ENCODE measurements at regions not wholly inside any gene's neighbourhood (a gene's known extent, or its start where the extent isn't known, plus 50 kb on each side); places are given as distances from the start of the nearest gene placed in this dataset.

DNA sequence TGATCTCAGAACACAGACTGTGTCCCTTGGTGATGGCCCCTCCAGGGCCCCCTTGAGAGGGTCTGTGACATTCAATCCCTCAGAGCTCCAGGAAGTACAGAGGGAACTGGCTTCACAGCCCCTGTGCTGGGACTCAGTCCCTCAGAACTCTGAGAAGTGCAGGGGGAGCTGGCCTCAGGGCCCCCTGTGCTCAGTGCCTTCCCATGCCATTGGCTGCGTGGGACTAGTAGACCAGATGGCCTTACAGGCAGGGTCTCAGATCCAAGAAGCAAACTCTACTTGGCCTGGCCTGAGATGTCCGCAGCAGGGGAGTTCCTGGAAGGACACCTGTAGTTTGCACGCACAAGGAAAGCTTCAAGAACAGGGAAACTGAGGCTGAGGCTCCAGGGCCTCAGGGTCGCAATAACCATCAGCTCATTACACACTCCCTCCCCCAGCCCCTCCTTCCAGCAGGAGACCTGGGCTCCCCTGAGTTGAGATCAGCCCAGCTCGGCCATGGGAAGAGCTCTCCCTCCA, 138.4 kb downstream of the BRD1 start:
- no peak for TF ChIP-seq EZH2 (IDR thresholded peaks at IDR 0.05; ENCODE audit: borderline replicate concordance, insufficient read depth, low read depth, low read length, poor library complexity, severe bottlenecking)
- TF ChIP-seq, protein P1, sequence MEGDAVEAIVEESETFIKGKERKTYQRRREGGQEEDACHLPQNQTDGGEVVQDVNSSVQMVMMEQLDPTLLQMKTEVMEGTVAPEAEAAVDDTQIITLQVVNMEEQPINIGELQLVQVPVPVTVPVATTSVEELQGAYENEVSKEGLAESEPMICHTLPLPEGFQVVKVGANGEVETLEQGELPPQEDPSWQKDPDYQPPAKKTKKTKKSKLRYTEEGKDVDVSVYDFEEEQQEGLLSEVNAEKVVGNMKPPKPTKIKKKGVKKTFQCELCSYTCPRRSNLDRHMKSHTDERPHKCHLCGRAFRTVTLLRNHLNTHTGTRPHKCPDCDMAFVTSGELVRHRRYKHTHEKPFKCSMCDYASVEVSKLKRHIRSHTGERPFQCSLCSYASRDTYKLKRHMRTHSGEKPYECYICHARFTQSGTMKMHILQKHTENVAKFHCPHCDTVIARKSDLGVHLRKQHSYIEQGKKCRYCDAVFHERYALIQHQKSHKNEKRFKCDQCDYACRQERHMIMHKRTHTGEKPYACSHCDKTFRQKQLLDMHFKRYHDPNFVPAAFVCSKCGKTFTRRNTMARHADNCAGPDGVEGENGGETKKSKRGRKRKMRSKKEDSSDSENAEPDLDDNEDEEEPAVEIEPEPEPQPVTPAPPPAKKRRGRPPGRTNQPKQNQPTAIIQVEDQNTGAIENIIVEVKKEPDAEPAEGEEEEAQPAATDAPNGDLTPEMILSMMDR (IDR thresholded peaks at IDR 0.05): no peak
- no peaks in the 10 kb centered on the region for H3K4me1 ChIP-seq (ENCODE audit: control insufficient read depth in 2 of 2, insufficient read depth in 2 of 2, low read length in 2 of 2)
- no peaks in the 10 kb centered on the region for H4K20me1 ChIP-seq (ENCODE audit: control insufficient read depth, insufficient read depth, low read length, poor library complexity, severe bottlenecking)
- no peaks in the 10 kb centered on the region for H3K79me2 ChIP-seq (ENCODE audit: control insufficient read depth, insufficient read depth, low read length)
- 92% methylated on average over 5 of the region's 5 CpGs for WGBS (ENCODE audit: insufficient coverage)
- intact Hi-C loops (cut with micrococcal nuclease): no loop called here
- H3K9ac ChIP-seq (ENCODE audit: low read length): no peak overlapping the region
- peaks cover 0 to 13% (median 0%) of the 10 kb centered on the region in 3 donors for H3K9me3 ChIP-seq (ENCODE audit: control extremely low read depth in 1 of 3, control insufficient read depth in 2 of 3, insufficient read depth in 1 of 3, low read length in 2 of 3)
- no peak overlapping the region for H2AFZ ChIP-seq (ENCODE audit: insufficient read depth, low read depth, low read length, poor library complexity, severe bottlenecking)
- H3K4me3 ChIP-seq (ENCODE audit: control extremely low read depth in 1 of 5, extremely low read depth in 1 of 5, insufficient read depth in 1 of 5, low read depth in 2 of 5, low read length in 4 of 5): no peak overlapping the region
- no peak for DNase-seq
- Mint-ChIP-seq H3K4me1 (no peaks in the 10 kb centered on the region), H3K27me3 (peaks cover 26% of the 10 kb centered on the region), H3K4me3 (no peak overlapping the region), H3K9me3 (ENCODE audit: insufficient read depth) (peaks cover 2% of the 10 kb centered on the region), H3K27ac (no peak overlapping the region)
- H3K36me3 ChIP-seq (replicated peaks in 1 of 2; ENCODE audit: control extremely low read depth in 1 of 2, control insufficient read depth in 1 of 2, extremely low read depth in 1 of 2, insufficient read depth in 2 of 2, low read length in 1 of 2): no peaks in the 10 kb centered on the region
- CTCF ChIA-PET: no interaction called here
- POLR2A ChIA-PET: no interaction called here
- no peak overlapping the region for H3K27ac ChIP-seq (ENCODE audit: low read length in 2 of 2)
- no peak for ATAC-seq (ENCODE audit: low read depth)
- no peak overlapping the region for H3K4me2 ChIP-seq (replicated peaks; ENCODE audit: low read depth, low read length, poor library complexity, severe bottlenecking)
- peaks cover 0 to 15% (median 0%) of the 10 kb centered on the region in 4 experiments for H3K27me3 ChIP-seq (replicated peaks in 1 of 4; ENCODE audit: control extremely low read depth in 1 of 4, control insufficient read depth in 3 of 4, insufficient read depth in 4 of 4, low read length in 3 of 4)

DNA sequence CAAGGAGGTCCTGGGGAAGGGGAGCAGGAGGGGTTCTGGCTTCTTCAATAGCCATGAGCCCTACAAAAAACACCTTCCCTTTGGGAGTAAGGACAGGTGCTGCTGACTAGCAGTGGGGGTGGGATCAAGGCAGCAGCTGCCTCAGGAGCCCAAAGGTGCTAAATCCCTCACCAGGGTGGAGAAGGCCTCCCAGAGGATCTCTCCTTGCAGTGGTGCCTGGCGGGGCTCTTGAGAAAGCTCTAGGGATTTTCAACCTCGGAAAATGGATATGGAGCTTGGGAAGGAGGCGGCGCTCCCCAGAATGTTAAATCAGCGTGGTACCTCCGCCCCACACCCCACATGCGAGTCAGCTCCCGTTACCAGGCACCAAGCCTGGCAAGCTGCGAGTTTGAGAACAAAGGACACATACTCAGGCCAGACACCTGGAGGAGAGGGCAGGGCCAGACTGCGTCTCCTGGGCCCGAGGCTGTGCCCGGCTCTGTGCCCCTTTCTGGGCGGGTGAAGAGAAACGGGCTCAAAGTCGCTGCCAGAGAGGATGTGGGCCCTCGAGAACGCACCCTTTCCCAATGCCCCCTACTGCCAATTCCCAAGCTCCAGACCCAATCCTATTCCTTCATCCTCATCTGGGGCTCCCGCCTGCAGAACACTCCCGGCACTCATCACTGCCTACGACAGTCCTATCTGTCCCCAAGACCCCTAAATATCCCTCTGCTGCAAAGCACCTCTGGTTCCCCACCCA, 139.0 kb downstream of the BRD1 start:
- peaks cover 0 to 13% (median 0%) of the 10 kb centered on the region in 3 donors for H3K9me3 ChIP-seq (ENCODE audit: control extremely low read depth in 1 of 3, control insufficient read depth in 2 of 3, insufficient read depth in 1 of 3, low read length in 2 of 3)
- no peak overlapping the region for H3K9ac ChIP-seq (ENCODE audit: low read length)
- ChIA-PET POLR2A (no interaction called here), CTCF (no interaction called here)
- no peak overlapping the region for H2AFZ ChIP-seq (ENCODE audit: insufficient read depth, low read depth, low read length, poor library complexity, severe bottlenecking)
- H3K4me3 ChIP-seq (ENCODE audit: control extremely low read depth in 1 of 5, extremely low read depth in 1 of 5, insufficient read depth in 1 of 5, low read depth in 2 of 5, low read length in 4 of 5): no peak overlapping the region
- H3K27ac ChIP-seq (ENCODE audit: low read length in 2 of 2): no peak overlapping the region
- H3K27me3 Mint-ChIP-seq: peaks cover 29% of the 10 kb centered on the region
- intact Hi-C loops (cut with micrococcal nuclease): no loop called here
- no peaks in the 10 kb centered on the region for H3K79me2 ChIP-seq (ENCODE audit: control insufficient read depth, insufficient read depth, low read length)
- peaks cover 2% of the 10 kb centered on the region for H3K9me3 Mint-ChIP-seq (ENCODE audit: insufficient read depth)
- no peaks in the 10 kb centered on the region for H3K4me1 ChIP-seq (ENCODE audit: control insufficient read depth in 2 of 2, insufficient read depth in 2 of 2, low read length in 2 of 2)
- no peak for ATAC-seq (ENCODE audit: low read depth)
- 99% methylated on average over 17 of the region's 20 CpGs for WGBS (ENCODE audit: insufficient coverage)
- H3K27ac Mint-ChIP-seq: no peak overlapping the region
- H3K27me3 ChIP-seq (replicated peaks in 1 of 4; ENCODE audit: control extremely low read depth in 1 of 4, control insufficient read depth in 3 of 4, insufficient read depth in 4 of 4, low read length in 3 of 4): peaks cover 0 to 15% (median 0%) of the 10 kb centered on the region in 4 experiments
- no peak for DNase-seq
- no peak for TF ChIP-seq EZH2 (IDR thresholded peaks at IDR 0.05; ENCODE audit: borderline replicate concordance, insufficient read depth, low read depth, low read length, poor library complexity, severe bottlenecking)
- TF ChIP-seq, protein P1 (IDR thresholded peaks at IDR 0.05): no peak
- no peaks in the 10 kb centered on the region for H4K20me1 ChIP-seq (ENCODE audit: control insufficient read depth, insufficient read depth, low read length, poor library complexity, severe bottlenecking)
- no peak overlapping the region for H3K4me3 Mint-ChIP-seq
- H3K4me1 Mint-ChIP-seq: no peaks in the 10 kb centered on the region
- H3K4me2 ChIP-seq (replicated peaks; ENCODE audit: low read depth, low read length, poor library complexity, severe bottlenecking): no peak overlapping the region
- no peaks in the 10 kb centered on the region for H3K36me3 ChIP-seq (replicated peaks in 1 of 2; ENCODE audit: control extremely low read depth in 1 of 2, control insufficient read depth in 1 of 2, extremely low read depth in 1 of 2, insufficient read depth in 2 of 2, low read length in 1 of 2)
